GM23338 (cell line): ENCODE measurements at regions not wholly inside any gene's neighbourhood (a gene's known extent, or its start where the extent isn't known, plus 50 kb on each side); places are given as distances from the start of the nearest gene placed in this dataset.

Experiments used
- ATAC-seq: fragments of 200-7000 bp; cut with Tn5 transposase; 3 replicates; pipeline ENCODE4 v1.9.1; 2020
- DNase-seq: peaks from one replicate; pipeline ENCODE4 v3.0.0-alpha.2; 2015; ENCODE audit warnings: low spot score
- H2AFZ ChIP-seq: fragments of 200-600 bp; sonication (generic); 2 replicates; pipeline ENCODE4 v1.8.0; 2016; ENCODE audit warnings: antibody characterized with exemption, mild to moderate bottlenecking, moderate library complexity
- H3F3A ChIP-seq: fragments of 200-600 bp; sonication (generic); replicated peaks from 2 replicates; pipeline ENCODE4 v1.8.0; 2017; ENCODE audit warnings: antibody characterized with exemption, mixed run types, low read depth
- H3K27ac ChIP-seq: fragments of 200-600 bp; sonication (generic); 2 replicates; pipeline ENCODE4 v1.6.1; 2016; ENCODE audit warnings: low read depth
- H3K27me3 ChIP-seq: fragments of 200-600 bp; sonication (generic); 2 replicates; pipeline ENCODE4 v1.8.0; 2016; ENCODE audit warnings: mild to moderate bottlenecking, mixed run types, moderate library complexity; ENCODE audit not compliant: insufficient read depth
- H3K36me3 ChIP-seq: fragments of 200-600 bp; sonication (generic); 2 replicates; pipeline ENCODE4 v1.8.0; 2016; ENCODE audit warnings: mild to moderate bottlenecking; ENCODE audit not compliant: insufficient read depth
- H3K4me1 ChIP-seq: fragments of 200-600 bp; sonication (generic); 2 replicates; pipeline ENCODE4 v1.8.0; 2016; ENCODE audit warnings: mild to moderate bottlenecking, moderate library complexity; ENCODE audit not compliant: insufficient read depth
- H3K4me2 ChIP-seq: fragments of 200-600 bp; sonication (generic); 2 replicates; pipeline ENCODE4 v1.7.1; 2017; ENCODE audit warnings: mixed run types
- H3K4me3 ChIP-seq: fragments of 200-600 bp; sonication (generic); 2 replicates; pipeline ENCODE4 v1.6.1; 2016; ENCODE audit warnings: mixed run types
- H3K79me2 ChIP-seq: fragments of 200-600 bp; sonication (generic); replicated peaks from 2 replicates; pipeline ENCODE4 v1.8.0; 2017; ENCODE audit warnings: mild to moderate bottlenecking; ENCODE audit not compliant: insufficient read depth
- H3K9me2 ChIP-seq: fragments of 200-600 bp; sonication (generic); 2 replicates; pipeline ENCODE4 v1.8.0; 2017; ENCODE audit not compliant: insufficient read depth
- H4K20me1 ChIP-seq: fragments of 200-600 bp; sonication (generic); replicated peaks from 2 replicates; pipeline ENCODE4 v1.8.0; 2017; ENCODE audit warnings: mild to moderate bottlenecking; ENCODE audit not compliant: insufficient read depth
- H3K27ac Mint-ChIP-seq: 2 replicates; pipeline ENCODE4 v1.8.0; 2020; ENCODE audit warnings: inconsistent platforms, mild to moderate bottlenecking, moderate library complexity, mixed read lengths
- H3K27me3 Mint-ChIP-seq: 3 replicates; pipeline ENCODE4 v1.8.0; 2022; ENCODE audit warnings: low read depth, mild to moderate bottlenecking, moderate library complexity, mixed read lengths, inconsistent platforms; ENCODE audit not compliant: insufficient read depth, poor library complexity
- H3K36me3 Mint-ChIP-seq: 3 replicates; pipeline ENCODE4 v1.8.0; 2021; ENCODE audit warnings: low read depth, mild to moderate bottlenecking, inconsistent platforms, moderate library complexity, mixed read lengths
- H3K4me1 Mint-ChIP-seq: 3 replicates; pipeline ENCODE4 v1.8.0; 2020; ENCODE audit warnings: mild to moderate bottlenecking, inconsistent platforms, mixed read lengths
- H3K4me3 Mint-ChIP-seq: 3 replicates; pipeline ENCODE4 v1.8.0; 2021; ENCODE audit warnings: moderate library complexity, mild to moderate bottlenecking, inconsistent platforms, mixed read lengths
- H3K9me3 Mint-ChIP-seq: 3 replicates; pipeline ENCODE4 v1.8.0; 2020; ENCODE audit warnings: moderate library complexity, mild to moderate bottlenecking, inconsistent platforms, mixed read lengths
- CREB1 ChIP-seq: fragments of 250-450 bp; sonication (Bioruptor Pico); IDR thresholded peaks from 2 replicates; pipeline ENCODE4 v1.5.0; 2020; ENCODE audit warnings: low read depth, mild to moderate bottlenecking, moderate library complexity
- EZH2 ChIP-seq: fragments of 200-600 bp; sonication (generic); IDR thresholded peaks from one replicate; pipeline ENCODE4 v1.8.0; 2017; ENCODE audit warnings: antibody characterized with exemption, mild to moderate bottlenecking, low read depth; ENCODE audit not compliant: unreplicated experiment
- EZH2phosphoT487 ChIP-seq: fragments of 200-600 bp; sonication (generic); IDR thresholded peaks from one replicate; pipeline ENCODE4 v1.8.1; 2018; ENCODE audit warnings: antibody characterized with exemption; ENCODE audit not compliant: unreplicated experiment
- NANOG ChIP-seq: IDR thresholded peaks from 2 replicates; pipeline ENCODE4 v1.6.1; 2016; ENCODE audit warnings: antibody characterized with exemption, borderline replicate concordance
- STAT1 ChIP-seq: IDR thresholded peaks from one replicate; pipeline ENCODE4 v1.6.1; 2016; ENCODE audit warnings: antibody characterized with exemption; ENCODE audit not compliant: unreplicated experiment
- ZNF114 ChIP-seq: fragments of 250-450 bp; sonication (Bioruptor Pico); IDR thresholded peaks from 2 replicates; pipeline ENCODE4 v1.5.0; 2020; ENCODE audit warnings: mild to moderate bottlenecking, moderate library complexity
- ZNF331 ChIP-seq: fragments of 250-450 bp; sonication (Bioruptor Pico); IDR thresholded peaks from 2 replicates; pipeline ENCODE4 v1.5.0; 2020; ENCODE audit warnings: low read depth, mild to moderate bottlenecking, moderate library complexity

- TF ChIP-seq NANOG = no peak
- no peak for TF ChIP-seq ZNF331 (CRISPR knock-in tag)
- TF ChIP-seq EZH2 = no peak
- no peak for TF ChIP-seq CREB1 (CRISPR knock-in tag)
- H3K27me3 Mint-ChIP-seq = peaks cover 10% of the 10 kb centered on the region
- H3K27ac Mint-ChIP-seq = no peak overlapping the region
Observed at GRCh38 chr11:119473226-119473625, 50.3 kb upstream of the THY1 start.

GRCh38 chr11:119472856-119473222 is 49.9 kb upstream of the THY1 start:
- Histone ChIP-seq H3K79me2 (no peaks in the 10 kb centered on the region), H3K27ac (no peak overlapping the region), H3K36me3 (no peaks in the 10 kb centered on the region), H3K9me2 (no peaks in the 10 kb centered on the region), H3K4me2 (no peak overlapping the region), H2AFZ (no peak overlapping the region), H3F3A (no peaks in the 10 kb centered on the region), H4K20me1 (no peaks in the 10 kb centered on the region), H3K27me3 (no peaks in the 10 kb centered on the region), H3K4me1 (no peaks in the 10 kb centered on the region; the same call in 1 of the 2 replicates), H3K4me3 (no peak overlapping the region)
- Mint-ChIP-seq H3K27ac (no peak overlapping the region), H3K9me3 (no peaks in the 10 kb centered on the region), H3K36me3 (no peaks in the 10 kb centered on the region), H3K4me1 (peaks cover 17% of the 10 kb centered on the region), H3K27me3 (peaks cover 10% of the 10 kb centered on the region), H3K4me3 (no peak overlapping the region)
- DNase-seq (no peak), ATAC-seq (no peak)
- TF ChIP-seq ZNF114 (CRISPR knock-in tag) = no peak
- TF ChIP-seq STAT1 = no peak
- TF ChIP-seq EZH2phosphoT487 = no peak

More at GRCh38 chr11:119473226-119473625, 50.3 kb upstream of the THY1 start:
- no peak overlapping the region for H2AFZ ChIP-seq
- H3K27ac ChIP-seq = no peak overlapping the region
- H3K4me2 ChIP-seq = no peak overlapping the region
- H3F3A ChIP-seq = no peaks in the 10 kb centered on the region
- no peak overlapping the region for H3K4me3 Mint-ChIP-seq
- H3K4me3 ChIP-seq = no peak overlapping the region
- no peaks in the 10 kb centered on the region for H3K9me3 Mint-ChIP-seq
- no peaks in the 10 kb centered on the region for H3K79me2 ChIP-seq
- H3K27me3 ChIP-seq = no peaks in the 10 kb centered on the region
- H4K20me1 ChIP-seq = no peaks in the 10 kb centered on the region
- H3K36me3 Mint-ChIP-seq = no peaks in the 10 kb centered on the region
- DNase-seq (no peak), ATAC-seq (no peak)
- H3K36me3 ChIP-seq = no peaks in the 10 kb centered on the region
- H3K4me1 ChIP-seq = no peaks in the 10 kb centered on the region; the same call in 1 of the 2 replicates
- no peaks in the 10 kb centered on the region for H3K9me2 ChIP-seq
- H3K4me1 Mint-ChIP-seq = peaks cover 17% of the 10 kb centered on the region
